ENCODE measurements at regions not wholly inside any gene's neighbourhood (a gene's known extent, or its start where the extent isn't known, plus 50 kb on each side); places are given as distances from the start of the nearest gene placed in this dataset.

DNA sequence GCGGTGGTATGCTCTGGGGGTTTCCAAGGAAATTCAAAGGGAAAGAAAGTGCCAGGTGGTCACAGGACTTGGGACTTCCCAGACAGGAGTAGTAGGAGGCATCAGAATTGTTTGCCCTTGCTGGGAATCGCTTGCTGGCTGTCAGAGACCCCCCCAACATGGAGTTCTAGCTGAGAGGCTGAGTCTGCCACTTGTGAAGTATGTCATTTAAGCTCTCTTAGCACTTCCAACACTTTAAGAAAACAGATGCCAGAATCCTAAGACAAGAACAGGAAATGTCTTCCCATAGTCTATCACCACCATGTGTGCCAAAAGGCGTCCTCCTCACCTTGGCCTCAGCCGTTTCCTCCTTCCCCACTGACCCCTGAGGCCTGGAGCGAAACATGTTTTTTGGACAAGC, 193.8 kb upstream of the IRX3 start:
- TF ChIP-seq EZH2phosphoT487 (IDR thresholded peaks at IDR 0.05; ENCODE audit: insufficient read depth, low read depth) (no peak), EZH2 (IDR thresholded peaks at IDR 0.05; ENCODE audit: insufficient read depth, poor library complexity, severe bottlenecking) (no peak)

Measured in GM23248 (cell line).